ENCODE measurements at regions not wholly inside any gene's neighbourhood (a gene's known extent, or its start where the extent isn't known, plus 50 kb on each side); places are given as distances from the start of the nearest gene placed in this dataset.

GRCh38 chr7:45983720-45984255, 62.7 kb upstream of the IGFBP3 start:
- no peak for TF ChIP-seq EZH2 (IDR thresholded peaks at IDR 0.05)
- TF ChIP-seq POLR2AphosphoS5 (IDR thresholded peaks at IDR 0.05; ENCODE audit: borderline replicate concordance, low read depth, low read length): no peak

All from SK-N-MC (cell line).